HG03571 (cell line): ENCODE measurements at regions not wholly inside any gene's neighbourhood (a gene's known extent, or its start where the extent isn't known, plus 50 kb on each side); places are given as distances from the start of the nearest gene placed in this dataset.

ENCODE experiments used
- ATAC-seq: cut with Tn5 transposase; IDR thresholded peaks from one replicate; pipeline ENCODE4 v1.9.1; 2021; ENCODE audit not compliant: unreplicated experiment

- no peak for ATAC-seq
Measured at GRCh38 chr4:26099967-26100366, 185.9 kb downstream of the SMIM20 start.

- ATAC-seq, result no peak
Measured at GRCh38 chr4:26101011-26101410, 187.0 kb downstream of the SMIM20 start.

GRCh38 chr4:26104056-26104685, 190.2 kb downstream of the SMIM20 start:
- no peak for ATAC-seq

GRCh38 chr4:26105337-26105736, 191.3 kb downstream of the SMIM20 start:
- ATAC-seq, result no peak

- ATAC-seq, result no peak
Measured at GRCh38 chr4:26105815-26106699, 192.0 kb downstream of the SMIM20 start.

GRCh38 chr4:26106776-26107175, 192.8 kb downstream of the SMIM20 start:
- no peak for ATAC-seq

- ATAC-seq, result no peak
Measured at GRCh38 chr4:26108054-26108453, 194.0 kb downstream of the SMIM20 start.

- no peak for ATAC-seq
Measured at GRCh38 chr4:26110493-26110892, 196.5 kb downstream of the SMIM20 start.

- ATAC-seq, result no peak
Measured at GRCh38 chr4:26113339-26113940, 199.4 kb downstream of the SMIM20 start.

GRCh38 chr4:26116057-26116456, 202.0 kb downstream of the SMIM20 start:
- no peak for ATAC-seq

- no peak for ATAC-seq
Measured at GRCh38 chr4:26120098-26120825, 200.6 kb upstream of the RBPJ start.

- ATAC-seq, result no peak
Measured at GRCh38 chr4:26122690-26123089, 198.1 kb upstream of the RBPJ start.

- no peak for ATAC-seq
Measured at GRCh38 chr4:26124753-26125321, 196.0 kb upstream of the RBPJ start.

- no peak for ATAC-seq
Measured at GRCh38 chr4:26126143-26126718, 194.6 kb upstream of the RBPJ start.

GRCh38 chr4:26126994-26127393, 193.8 kb upstream of the RBPJ start:
- ATAC-seq, result no peak

GRCh38 chr4:26127851-26128337, 192.9 kb upstream of the RBPJ start:
- no peak for ATAC-seq

- peak; percentile 78 for ATAC-seq
Measured at GRCh38 chr4:26130173-26130572, 190.6 kb upstream of the RBPJ start.

GRCh38 chr4:26130841-26131432, 189.9 kb upstream of the RBPJ start:
- ATAC-seq, result no peak

GRCh38 chr4:26131711-26132110, 189.1 kb upstream of the RBPJ start:
- no peak for ATAC-seq

GRCh38 chr4:26132858-26133257, 188.0 kb upstream of the RBPJ start:
- no peak for ATAC-seq
